Fibroblast of skin of left quadriceps (primary cell): ENCODE measurements at regions not wholly inside any gene's neighbourhood (a gene's known extent, or its start where the extent isn't known, plus 50 kb on each side); places are given as distances from the start of the nearest gene placed in this dataset.
"Not testable (repeated sequence)": the region's sequence is repeated elsewhere in the genome, so short reads cannot be mapped to it uniquely, and the experiment has no call there.

Experiments
- DNase-seq, 2 experiments: peaks; one replicate each; pipeline ENCODE4 v3.0.0-alpha.2; 2013; ENCODE audit warnings: low read depth in 2 of 2

- no peak for DNase-seq
Observed at GRCh38 chr6:22142856-22143255, 154.0 kb downstream of the PRL start.

GRCh38 chr6:22145376-22145775, 151.5 kb downstream of the PRL start:
- no peak for DNase-seq

- peak; percentile 67 to 68 for DNase-seq
Observed at GRCh38 chr6:22145823-22146677, 150.8 kb downstream of the PRL start.

- DNase-seq: no peak
Observed at GRCh38 chr6:22146678-22146930, 150.2 kb downstream of the PRL start.

GRCh38 chr6:22146931-22147701, 149.7 kb downstream of the PRL start:
- no peak for DNase-seq

GRCh38 chr6:22147921-22148776, 148.7 kb downstream of the PRL start:
- peak; percentile 71 to 73 for DNase-seq

GRCh38 chr6:22149096-22149495, 147.7 kb downstream of the PRL start:
- DNase-seq: no peak

GRCh38 chr6:22149501-22150367, 147.1 kb downstream of the PRL start:
- no peak for DNase-seq

- no peak for DNase-seq
Observed at GRCh38 chr6:22150368-22151035, 146.3 kb downstream of the PRL start.

GRCh38 chr6:22151892-22152291, 144.9 kb downstream of the PRL start:
- DNase-seq: no peak

- no peak for DNase-seq
Observed at GRCh38 chr6:22152841-22153240, 144.0 kb downstream of the PRL start.

GRCh38 chr6:22153384-22154158, 143.3 kb downstream of the PRL start:
- no peak for DNase-seq

- no peak for DNase-seq
Observed at GRCh38 chr6:22155551-22155950, 141.3 kb downstream of the PRL start.

- no peak for DNase-seq
Observed at GRCh38 chr6:22157233-22157632, 139.6 kb downstream of the PRL start.

GRCh38 chr6:22164236-22164635, 132.6 kb downstream of the PRL start:
- DNase-seq: no peak

- DNase-seq: not testable (repeated sequence)
Observed at GRCh38 chr6:22171006-22171405, 125.8 kb downstream of the PRL start.

GRCh38 chr6:22171885-22172284, 125.0 kb downstream of the PRL start:
- not testable (repeated sequence) for DNase-seq

GRCh38 chr6:22173311-22173710, 123.5 kb downstream of the PRL start:
- no peak for DNase-seq

- not testable (repeated sequence) for DNase-seq
Observed at GRCh38 chr6:22180250-22180649, 116.6 kb downstream of the PRL start.

GRCh38 chr6:22184371-22184770, 112.5 kb downstream of the PRL start:
- DNase-seq: no peak
